ENCODE measurements at regions not wholly inside any gene's neighbourhood (a gene's known extent, or its start where the extent isn't known, plus 50 kb on each side); places are given as distances from the start of the nearest gene placed in this dataset.

GRCh38 chr3:181764544-181764943, 52.8 kb downstream of the SOX2 start:
- DNase-seq (ENCODE audit: low spot score): no peak

- DNase-seq (ENCODE audit: low spot score): no peak
Measured at GRCh38 chr3:181770296-181770695, 58.6 kb downstream of the SOX2 start.

GRCh38 chr3:181771120-181771519, 59.4 kb downstream of the SOX2 start:
- DNase-seq (ENCODE audit: low spot score): no peak

- DNase-seq (ENCODE audit: low spot score): no peak
Measured at GRCh38 chr3:181772166-181772565, 60.4 kb downstream of the SOX2 start.

GRCh38 chr3:181773921-181774320, 62.2 kb downstream of the SOX2 start:
- DNase-seq (ENCODE audit: low spot score): no peak

GRCh38 chr3:181782306-181782954, 70.7 kb downstream of the SOX2 start:
- DNase-seq (ENCODE audit: low spot score): no peak

GRCh38 chr3:181790561-181790960, 78.8 kb downstream of the SOX2 start:
- no peak for DNase-seq (ENCODE audit: low spot score)

- DNase-seq (ENCODE audit: low spot score): no peak
Measured at GRCh38 chr3:181791056-181791955, 79.6 kb downstream of the SOX2 start.

GRCh38 chr3:181793006-181793405, 81.3 kb downstream of the SOX2 start:
- DNase-seq (ENCODE audit: low spot score): no peak

- no peak for DNase-seq (ENCODE audit: low spot score)
Measured at GRCh38 chr3:181794011-181794790, 82.5 kb downstream of the SOX2 start.

- DNase-seq (ENCODE audit: low spot score): no peak
Measured at GRCh38 chr3:181796641-181797040, 84.9 kb downstream of the SOX2 start.

- no peak for DNase-seq (ENCODE audit: low spot score)
Measured at GRCh38 chr3:181797431-181797830, 85.7 kb downstream of the SOX2 start.

- DNase-seq (ENCODE audit: low spot score): no peak
Measured at GRCh38 chr3:181805703-181806102, 94.0 kb downstream of the SOX2 start.

- DNase-seq (ENCODE audit: low spot score): no peak
Measured at GRCh38 chr3:181808053-181808452, 96.3 kb downstream of the SOX2 start.

- DNase-seq (ENCODE audit: low spot score): no peak
Measured at GRCh38 chr3:181823716-181824115, 112.0 kb downstream of the SOX2 start.

GRCh38 chr3:181824961-181825360, 113.2 kb downstream of the SOX2 start:
- no peak for DNase-seq (ENCODE audit: low spot score)

- DNase-seq (ENCODE audit: low spot score): no peak
Measured at GRCh38 chr3:181839039-181839915, 127.6 kb downstream of the SOX2 start.

GRCh38 chr3:181839916-181840297, 128.2 kb downstream of the SOX2 start:
- DNase-seq (ENCODE audit: low spot score): no peak

GRCh38 chr3:181844211-181844610, 132.5 kb downstream of the SOX2 start:
- no peak for DNase-seq (ENCODE audit: low spot score)

GRCh38 chr3:181847276-181847675, 135.6 kb downstream of the SOX2 start:
- DNase-seq (ENCODE audit: low spot score): no peak

- DNase-seq (ENCODE audit: low spot score): no peak
Measured at GRCh38 chr3:181851063-181851462, 139.3 kb downstream of the SOX2 start.

- no peak for DNase-seq (ENCODE audit: low spot score)
Measured at GRCh38 chr3:181855825-181856224, 144.1 kb downstream of the SOX2 start.
